WTC11 (cell line): ENCODE measurements at regions not wholly inside any gene's neighbourhood (a gene's known extent, or its start where the extent isn't known, plus 50 kb on each side); places are given as distances from the start of the nearest gene placed in this dataset.

Experiments
- ATAC-seq: fragments of 200-7000 bp; cut with Tn5 transposase; 2 replicates; pipeline ENCODE4 v1.10.0; 2021; ENCODE audit warnings: mild to moderate bottlenecking, moderate library complexity
- CTCF ChIA-PET: fragments of 300-600 bp; sonication (Branson Sonifier 250); formaldehyde crosslinking; loops from one replicate; lab custom pipeline; 2021; ENCODE audit warnings: antibody characterized with exemption; lab: Charles Lee
- POLR2A ChIA-PET: fragments of 350-600 bp; sonication (Branson Sonifier 250); formaldehyde crosslinking; loops from one replicate; lab custom pipeline; 2021; ENCODE audit warnings: antibody characterized with exemption; lab: Charles Lee
- DNase-seq: peaks from one replicate; pipeline ENCODE4 v3.0.0; 2021; ENCODE audit warnings: low spot score
- H3K27ac Mint-ChIP-seq: 2 replicates; pipeline ENCODE4 v1.8.0; 2021; ENCODE audit warnings: mixed read lengths
- H3K27me3 Mint-ChIP-seq: 2 replicates; pipeline ENCODE4 v1.8.0; 2021; ENCODE audit warnings: low read depth, mild to moderate bottlenecking, moderate library complexity, mixed read lengths
- H3K36me3 Mint-ChIP-seq: 2 replicates; pipeline ENCODE4 v1.8.0; 2021; ENCODE audit warnings: mixed read lengths
- H3K4me1 Mint-ChIP-seq: 2 replicates; pipeline ENCODE4 v1.8.0; 2022; ENCODE audit warnings: mixed read lengths
- H3K4me3 Mint-ChIP-seq: 2 replicates; pipeline ENCODE4 v1.8.0; 2021; ENCODE audit warnings: mild to moderate bottlenecking, moderate library complexity, mixed read lengths
- H3K9me3 Mint-ChIP-seq: 2 replicates; pipeline ENCODE4 v1.8.0; 2021; ENCODE audit warnings: mixed read lengths
- ETV6 ChIP-seq: sonication (generic); formaldehyde crosslinking; IDR thresholded peaks from 2 replicates; pipeline ENCODE4 v1.8.1; 2022; ENCODE audit warnings: mild to moderate bottlenecking, missing genetic modification reagents
- FOXJ3 ChIP-seq: sonication (generic); formaldehyde crosslinking; IDR thresholded peaks from 2 replicates; pipeline ENCODE4 v1.9.0; 2021; ENCODE audit warnings: missing genetic modification reagents, mild to moderate bottlenecking, borderline replicate concordance
- FOXP1 ChIP-seq: sonication (generic); formaldehyde crosslinking; IDR thresholded peaks from 2 replicates; pipeline ENCODE4 v1.8.0; 2022; ENCODE audit warnings: missing genetic modification reagents, mild to moderate bottlenecking, moderate library complexity, borderline replicate concordance
- JAZF1 ChIP-seq: fragments of 250-450 bp; sonication (Bioruptor Pico); IDR thresholded peaks from 2 replicates; pipeline ENCODE4 v1.9.0; 2021; ENCODE audit warnings: moderate library complexity, mild to moderate bottlenecking, inconsistent platforms
- NFATC4 ChIP-seq: fragments of 250-450 bp; sonication (Bioruptor Pico); IDR thresholded peaks from 2 replicates; pipeline ENCODE4 v1.9.0; 2021; ENCODE audit warnings: mild to moderate bottlenecking
- NR2C2 ChIP-seq: sonication (generic); formaldehyde crosslinking; IDR thresholded peaks from 2 replicates; pipeline ENCODE4 v1.8.0; 2022; ENCODE audit warnings: mild to moderate bottlenecking, missing genetic modification reagents
- NR3C1 ChIP-seq: sonication (generic); formaldehyde crosslinking; conservative IDR thresholded peaks from 2 replicates; pipeline ENCODE4 v1.8.1; 2023; ENCODE audit warnings: low read depth, mild to moderate bottlenecking, missing genetic modification reagents
- RELA ChIP-seq: sonication (generic); formaldehyde crosslinking; IDR thresholded peaks from 2 replicates; pipeline ENCODE4 v1.8.1; 2022; ENCODE audit warnings: missing genetic modification reagents, mild to moderate bottlenecking, borderline replicate concordance
- SMAD3 ChIP-seq: sonication (generic); formaldehyde crosslinking; IDR thresholded peaks from 2 replicates; pipeline ENCODE4 v1.8.0; 2022; ENCODE audit warnings: missing genetic modification reagents, mild to moderate bottlenecking, borderline replicate concordance
- TP53 ChIP-seq: sonication (generic); formaldehyde crosslinking; IDR thresholded peaks from 2 replicates; pipeline ENCODE4 v1.8.1; 2023; ENCODE audit warnings: mild to moderate bottlenecking, missing genetic modification reagents
- USF2 ChIP-seq: sonication (generic); formaldehyde crosslinking; IDR thresholded peaks from 2 replicates; pipeline ENCODE4 v1.8.1; 2023; ENCODE audit warnings: mild to moderate bottlenecking, missing genetic modification reagents, moderate library complexity
- ZNF219 ChIP-seq: sonication (generic); formaldehyde crosslinking; IDR thresholded peaks from 2 replicates; pipeline ENCODE4 v1.8.0; 2023; ENCODE audit warnings: missing genetic modification reagents, mild to moderate bottlenecking, borderline replicate concordance
- ZNF281 ChIP-seq: sonication (generic); formaldehyde crosslinking; IDR thresholded peaks from 2 replicates; pipeline ENCODE4 v1.8.0; 2023; ENCODE audit warnings: mild to moderate bottlenecking, missing genetic modification reagents
- ZNF512 ChIP-seq: sonication (generic); formaldehyde crosslinking; IDR thresholded peaks from 2 replicates; pipeline ENCODE4 v1.8.1; 2022; ENCODE audit warnings: missing genetic modification reagents, borderline replicate concordance
- TF ChIP-seq, protein P1 (sequence below): sonication (generic); formaldehyde crosslinking; IDR thresholded peaks from 2 replicates; pipeline ENCODE4 v1.8.0; 2023; ENCODE audit warnings: missing genetic modification reagents, mild to moderate bottlenecking, borderline replicate concordance
- TF ChIP-seq, protein P2 (sequence below): sonication (generic); formaldehyde crosslinking; IDR thresholded peaks from 2 replicates; pipeline ENCODE4 v1.8.0; 2022; ENCODE audit warnings: mild to moderate bottlenecking, missing genetic modification reagents
- TF ChIP-seq, protein P3 (sequence below): sonication (generic); formaldehyde crosslinking; IDR thresholded peaks from 2 replicates; pipeline ENCODE4 v1.8.0; 2022; ENCODE audit warnings: mild to moderate bottlenecking, missing genetic modification reagents
- TF ChIP-seq, protein P4 (sequence below): sonication (generic); formaldehyde crosslinking; IDR thresholded peaks from 2 replicates; pipeline ENCODE4 v1.8.1; 2022; ENCODE audit warnings: mild to moderate bottlenecking, moderate library complexity, missing genetic modification reagents
- TF ChIP-seq, protein P5 (sequence below): sonication (generic); formaldehyde crosslinking; IDR thresholded peaks from 2 replicates; pipeline ENCODE4 v1.8.1; 2023; ENCODE audit warnings: mild to moderate bottlenecking, moderate library complexity, missing genetic modification reagents

DNA sequence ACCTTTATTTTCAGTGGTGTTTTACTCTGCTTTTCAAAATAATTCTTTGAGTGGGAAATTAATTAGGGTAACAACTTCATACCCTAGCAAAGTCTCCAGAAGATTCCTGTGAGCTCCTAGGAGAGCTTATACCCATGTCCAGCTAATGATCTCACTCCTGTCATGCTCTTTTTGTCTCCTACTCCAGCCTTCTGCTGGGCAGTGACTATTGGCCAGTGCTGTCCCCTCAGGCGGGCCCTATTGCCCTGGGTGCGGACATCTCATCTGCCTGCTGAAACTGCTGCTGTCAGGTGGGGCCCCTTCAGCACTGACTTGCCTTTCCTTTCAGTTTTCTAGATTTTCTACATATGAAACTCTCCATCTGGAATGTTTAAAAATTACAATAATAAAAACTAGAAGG, 80.3 kb downstream of the EBLN1 start (continued):
- TF ChIP-seq, protein P1, sequence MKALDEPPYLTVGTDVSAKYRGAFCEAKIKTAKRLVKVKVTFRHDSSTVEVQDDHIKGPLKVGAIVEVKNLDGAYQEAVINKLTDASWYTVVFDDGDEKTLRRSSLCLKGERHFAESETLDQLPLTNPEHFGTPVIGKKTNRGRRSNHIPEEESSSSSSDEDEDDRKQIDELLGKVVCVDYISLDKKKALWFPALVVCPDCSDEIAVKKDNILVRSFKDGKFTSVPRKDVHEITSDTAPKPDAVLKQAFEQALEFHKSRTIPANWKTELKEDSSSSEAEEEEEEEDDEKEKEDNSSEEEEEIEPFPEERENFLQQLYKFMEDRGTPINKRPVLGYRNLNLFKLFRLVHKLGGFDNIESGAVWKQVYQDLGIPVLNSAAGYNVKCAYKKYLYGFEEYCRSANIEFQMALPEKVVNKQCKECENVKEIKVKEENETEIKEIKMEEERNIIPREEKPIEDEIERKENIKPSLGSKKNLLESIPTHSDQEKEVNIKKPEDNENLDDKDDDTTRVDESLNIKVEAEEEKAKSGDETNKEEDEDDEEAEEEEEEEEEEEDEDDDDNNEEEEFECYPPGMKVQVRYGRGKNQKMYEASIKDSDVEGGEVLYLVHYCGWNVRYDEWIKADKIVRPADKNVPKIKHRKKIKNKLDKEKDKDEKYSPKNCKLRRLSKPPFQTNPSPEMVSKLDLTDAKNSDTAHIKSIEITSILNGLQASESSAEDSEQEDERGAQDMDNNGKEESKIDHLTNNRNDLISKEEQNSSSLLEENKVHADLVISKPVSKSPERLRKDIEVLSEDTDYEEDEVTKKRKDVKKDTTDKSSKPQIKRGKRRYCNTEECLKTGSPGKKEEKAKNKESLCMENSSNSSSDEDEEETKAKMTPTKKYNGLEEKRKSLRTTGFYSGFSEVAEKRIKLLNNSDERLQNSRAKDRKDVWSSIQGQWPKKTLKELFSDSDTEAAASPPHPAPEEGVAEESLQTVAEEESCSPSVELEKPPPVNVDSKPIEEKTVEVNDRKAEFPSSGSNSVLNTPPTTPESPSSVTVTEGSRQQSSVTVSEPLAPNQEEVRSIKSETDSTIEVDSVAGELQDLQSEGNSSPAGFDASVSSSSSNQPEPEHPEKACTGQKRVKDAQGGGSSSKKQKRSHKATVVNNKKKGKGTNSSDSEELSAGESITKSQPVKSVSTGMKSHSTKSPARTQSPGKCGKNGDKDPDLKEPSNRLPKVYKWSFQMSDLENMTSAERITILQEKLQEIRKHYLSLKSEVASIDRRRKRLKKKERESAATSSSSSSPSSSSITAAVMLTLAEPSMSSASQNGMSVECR (CRISPR knock-in tag) = no peak
- TF ChIP-seq, protein P2, sequence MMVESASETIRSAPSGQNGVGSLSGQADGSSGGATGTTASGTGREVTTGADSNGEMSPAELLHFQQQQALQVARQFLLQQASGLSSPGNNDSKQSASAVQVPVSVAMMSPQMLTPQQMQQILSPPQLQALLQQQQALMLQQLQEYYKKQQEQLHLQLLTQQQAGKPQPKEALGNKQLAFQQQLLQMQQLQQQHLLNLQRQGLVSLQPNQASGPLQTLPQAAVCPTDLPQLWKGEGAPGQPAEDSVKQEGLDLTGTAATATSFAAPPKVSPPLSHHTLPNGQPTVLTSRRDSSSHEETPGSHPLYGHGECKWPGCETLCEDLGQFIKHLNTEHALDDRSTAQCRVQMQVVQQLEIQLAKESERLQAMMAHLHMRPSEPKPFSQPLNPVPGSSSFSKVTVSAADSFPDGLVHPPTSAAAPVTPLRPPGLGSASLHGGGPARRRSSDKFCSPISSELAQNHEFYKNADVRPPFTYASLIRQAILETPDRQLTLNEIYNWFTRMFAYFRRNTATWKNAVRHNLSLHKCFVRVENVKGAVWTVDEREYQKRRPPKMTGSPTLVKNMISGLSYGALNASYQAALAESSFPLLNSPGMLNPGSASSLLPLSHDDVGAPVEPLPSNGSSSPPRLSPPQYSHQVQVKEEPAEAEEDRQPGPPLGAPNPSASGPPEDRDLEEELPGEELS (CRISPR knock-in tag) = no peak
- no peak for TF ChIP-seq TP53 (CRISPR knock-in tag)
- TF ChIP-seq NFATC4 (CRISPR knock-in tag) = no peak

GRCh38 chr10:22135591-22135990, 82.2 kb downstream of the EBLN1 start:
- Mint-ChIP-seq H3K27ac (no peak overlapping the region), H3K4me3 (no peak overlapping the region), H3K36me3 (peaks cover under 1% of the 10 kb centered on the region; the same call in 1 of the 2 replicates), H3K9me3 (peaks cover 3% of the 10 kb centered on the region; the same call in 1 of the 2 replicates), H3K4me1 (peaks cover 20% of the 10 kb centered on the region), H3K27me3 (no peaks in the 10 kb centered on the region)
- POLR2A ChIA-PET = no interaction called here
- no peak for ATAC-seq
- DNase-seq = no peak
- TF ChIP-seq, protein P3, sequence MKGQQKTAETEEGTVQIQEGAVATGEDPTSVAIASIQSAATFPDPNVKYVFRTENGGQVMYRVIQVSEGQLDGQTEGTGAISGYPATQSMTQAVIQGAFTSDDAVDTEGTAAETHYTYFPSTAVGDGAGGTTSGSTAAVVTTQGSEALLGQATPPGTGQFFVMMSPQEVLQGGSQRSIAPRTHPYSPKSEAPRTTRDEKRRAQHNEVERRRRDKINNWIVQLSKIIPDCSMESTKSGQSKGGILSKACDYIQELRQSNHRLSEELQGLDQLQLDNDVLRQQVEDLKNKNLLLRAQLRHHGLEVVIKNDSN = no peak
- no peak for TF ChIP-seq ZNF281 (CRISPR knock-in tag)
- TF ChIP-seq SMAD3 = no peak
- no peak for TF ChIP-seq NR3C1
- TF ChIP-seq FOXJ3 (CRISPR knock-in tag) = no peak
- no peak for TF ChIP-seq FOXP1
- no peak for TF ChIP-seq ZNF512 (CRISPR knock-in tag)
- TF ChIP-seq RELA (CRISPR knock-in tag) = no peak
- no peak for TF ChIP-seq JAZF1 (CRISPR knock-in tag)
- TF ChIP-seq, protein P4, sequence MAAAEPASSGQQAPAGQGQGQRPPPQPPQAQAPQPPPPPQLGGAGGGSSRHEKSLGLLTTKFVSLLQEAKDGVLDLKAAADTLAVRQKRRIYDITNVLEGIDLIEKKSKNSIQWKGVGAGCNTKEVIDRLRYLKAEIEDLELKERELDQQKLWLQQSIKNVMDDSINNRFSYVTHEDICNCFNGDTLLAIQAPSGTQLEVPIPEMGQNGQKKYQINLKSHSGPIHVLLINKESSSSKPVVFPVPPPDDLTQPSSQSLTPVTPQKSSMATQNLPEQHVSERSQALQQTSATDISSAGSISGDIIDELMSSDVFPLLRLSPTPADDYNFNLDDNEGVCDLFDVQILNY (CRISPR knock-in tag) = no peak
- no peak for TF ChIP-seq TP53 (CRISPR knock-in tag)
- no peak for TF ChIP-seq NFATC4 (CRISPR knock-in tag)
- no peak for TF ChIP-seq USF2 (CRISPR knock-in tag)
- no peak for TF ChIP-seq NR2C2
- no peak for TF ChIP-seq ZNF219 (CRISPR knock-in tag)
- no peak for TF ChIP-seq ETV6 (CRISPR knock-in tag)
- TF ChIP-seq, protein P5, sequence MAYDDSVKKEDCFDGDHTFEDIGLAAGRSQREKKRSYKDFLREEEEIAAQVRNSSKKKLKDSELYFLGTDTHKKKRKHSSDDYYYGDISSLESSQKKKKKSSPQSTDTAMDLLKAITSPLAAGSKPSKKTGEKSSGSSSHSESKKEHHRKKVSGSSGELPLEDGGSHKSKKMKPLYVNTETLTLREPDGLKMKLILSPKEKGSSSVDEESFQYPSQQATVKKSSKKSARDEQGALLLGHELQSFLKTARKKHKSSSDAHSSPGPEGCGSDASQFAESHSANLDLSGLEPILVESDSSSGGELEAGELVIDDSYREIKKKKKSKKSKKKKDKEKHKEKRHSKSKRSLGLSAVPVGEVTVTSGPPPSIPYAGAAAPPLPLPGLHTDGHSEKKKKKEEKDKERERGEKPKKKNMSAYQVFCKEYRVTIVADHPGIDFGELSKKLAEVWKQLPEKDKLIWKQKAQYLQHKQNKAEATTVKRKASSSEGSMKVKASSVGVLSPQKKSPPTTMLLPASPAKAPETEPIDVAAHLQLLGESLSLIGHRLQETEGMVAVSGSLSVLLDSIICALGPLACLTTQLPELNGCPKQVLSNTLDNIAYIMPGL (CRISPR knock-in tag) = no peak
- CTCF ChIA-PET = no interaction called here
